Globus pallidus (tissue), 1 donor: ENCODE measurements at regions not wholly inside any gene's neighbourhood (a gene's known extent, or its start where the extent isn't known, plus 50 kb on each side); places are given as distances from the start of the nearest gene placed in this dataset.

Experiments used
- DNase-seq: peaks from one replicate; pipeline ENCODE4 v3.0.0-alpha.2; 2015; ENCODE audit warnings: low spot score

DNA sequence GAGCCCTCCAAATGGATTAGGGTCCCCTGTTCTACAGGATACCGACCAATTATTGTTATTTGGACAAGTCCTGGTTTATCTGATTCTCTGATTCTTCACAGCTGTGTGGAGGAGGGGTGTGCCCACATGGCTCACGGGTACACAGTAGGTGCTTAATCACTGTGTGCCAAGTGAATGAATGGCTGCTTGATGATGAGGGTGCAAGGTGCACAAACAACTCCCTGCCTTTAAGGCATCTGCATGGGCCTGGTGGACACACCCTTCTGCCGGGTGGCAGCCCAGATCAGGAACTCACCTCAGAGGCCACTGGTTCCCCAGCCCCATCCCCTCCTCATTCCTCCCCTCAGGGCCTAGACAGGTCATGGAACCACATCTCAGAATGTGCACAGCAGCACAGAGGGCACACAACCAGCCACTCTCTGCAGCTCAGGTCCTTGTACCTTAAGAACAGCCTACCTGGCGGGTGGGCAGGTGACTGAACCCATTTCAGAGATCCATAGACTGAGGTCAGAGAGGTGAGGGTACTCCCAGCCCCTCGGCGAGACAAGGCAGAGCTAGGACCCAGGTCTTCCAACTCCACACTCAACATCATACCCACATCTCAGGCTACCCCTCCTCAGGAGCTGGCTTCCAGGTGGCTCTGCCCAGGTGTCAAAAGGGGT lies 50.3 kb downstream of the SHANK2 start:
- no peak for DNase-seq

DNA sequence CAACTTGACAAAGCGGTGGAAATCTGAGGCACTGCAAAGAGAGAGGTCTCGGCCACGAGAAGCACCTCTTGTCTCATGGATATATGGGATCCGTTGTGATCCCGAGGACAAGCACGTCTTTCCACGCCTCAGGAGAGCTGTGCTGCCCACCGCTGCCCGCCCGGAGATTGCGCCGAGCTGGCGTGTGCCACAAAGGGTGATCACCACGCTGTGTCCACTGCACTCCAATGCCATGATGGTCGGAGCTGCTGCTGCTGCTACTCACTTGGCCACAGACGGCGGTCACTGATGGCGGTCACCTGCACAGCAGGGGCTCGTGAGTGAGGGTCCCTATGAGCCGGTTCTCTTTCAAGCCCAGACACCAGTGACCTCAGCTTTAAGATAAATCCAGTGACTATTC lies 51.1 kb downstream of the SHANK2 start:
- DNase-seq, result no peak

DNA sequence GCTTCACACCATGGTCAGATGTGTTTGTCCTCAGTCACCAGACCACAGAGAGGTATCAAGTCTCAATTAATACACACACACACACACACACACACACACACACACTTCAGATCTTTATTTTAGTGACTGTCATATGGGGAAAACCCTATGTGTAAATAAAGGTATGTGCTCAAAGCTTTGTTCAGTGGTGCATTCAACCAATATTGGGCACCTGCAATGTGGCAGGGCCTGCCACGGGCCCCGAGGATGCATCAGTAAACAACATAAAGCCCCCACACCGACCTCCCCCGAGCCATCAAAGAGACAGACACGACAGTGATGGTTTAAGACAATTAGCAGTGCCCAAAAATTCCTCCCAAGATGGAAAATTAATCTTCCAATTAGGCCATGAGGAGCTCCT lies 51.6 kb downstream of the SHANK2 start:
- no peak for DNase-seq

DNA sequence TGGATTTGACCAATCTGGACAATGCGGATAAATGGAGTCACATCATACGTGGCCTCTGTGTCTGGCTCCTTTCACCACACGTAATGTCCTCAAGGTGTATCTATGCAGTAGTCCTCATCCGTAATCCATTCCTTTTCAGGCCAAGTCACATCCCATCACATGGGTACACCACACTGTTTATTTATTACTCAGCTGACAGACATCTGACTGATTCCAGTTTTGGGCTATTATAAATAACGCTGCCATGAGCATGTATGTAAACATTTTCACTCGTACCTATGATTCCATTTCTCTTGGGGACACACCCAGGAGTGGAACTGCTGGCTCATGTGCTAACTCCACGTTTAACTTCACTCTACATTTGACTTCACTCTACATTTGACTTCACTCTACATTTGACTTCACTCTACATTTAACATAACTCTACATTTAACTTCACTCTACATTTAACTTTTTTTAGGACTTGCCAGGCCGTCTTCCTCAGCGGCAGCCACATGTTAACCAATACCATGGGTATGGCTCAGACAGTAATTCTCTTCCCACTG lies 52.1 kb downstream of the SHANK2 start:
- DNase-seq, result no peak

DNA sequence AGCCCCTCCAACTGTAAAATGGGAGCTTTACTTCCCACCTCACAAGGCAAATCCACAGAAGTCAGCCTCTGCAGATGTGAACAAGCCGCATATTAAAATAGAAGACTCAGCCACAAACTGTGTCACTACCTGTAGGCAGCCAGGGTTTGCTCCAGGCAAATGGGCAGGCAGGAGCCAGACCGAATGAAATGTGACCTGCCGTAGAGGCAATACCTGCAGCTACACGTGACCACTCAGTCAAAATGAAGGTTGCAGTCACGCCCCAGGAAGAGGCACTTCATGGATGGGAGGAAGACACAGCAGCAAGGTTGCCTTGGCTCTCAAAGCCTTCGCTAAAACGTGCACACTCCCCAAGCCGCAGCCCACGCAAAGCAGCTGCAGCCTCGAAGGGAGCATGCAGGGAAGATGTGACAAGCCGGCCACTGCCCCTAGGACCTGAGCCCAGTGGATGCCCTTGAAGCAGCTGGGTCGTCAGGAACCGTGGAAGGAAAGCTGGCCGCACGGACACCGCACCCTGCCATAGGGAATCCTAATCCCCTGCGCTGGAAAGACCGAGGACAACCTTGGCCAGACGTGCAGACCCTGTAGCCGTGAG lies 53.1 kb downstream of the SHANK2 start:
- DNase-seq, result no peak

DNA sequence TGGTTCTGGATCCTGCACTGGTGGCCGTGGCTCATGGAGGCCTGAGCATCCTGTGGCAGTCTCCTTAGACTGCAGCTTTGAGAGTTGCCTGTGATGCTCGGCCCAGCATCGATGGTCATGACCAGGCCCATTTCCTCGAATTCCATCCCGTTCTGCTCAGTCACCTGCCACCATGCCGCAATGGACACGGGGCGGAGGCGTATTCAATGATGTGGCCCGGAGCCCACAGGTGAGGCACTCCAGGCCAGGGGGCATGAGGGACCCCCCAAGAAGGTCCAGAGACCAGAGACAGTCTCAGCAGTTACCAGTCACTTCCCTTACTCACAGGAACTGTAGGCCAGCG lies 53.6 kb downstream of the SHANK2 start:
- no peak for DNase-seq

DNA sequence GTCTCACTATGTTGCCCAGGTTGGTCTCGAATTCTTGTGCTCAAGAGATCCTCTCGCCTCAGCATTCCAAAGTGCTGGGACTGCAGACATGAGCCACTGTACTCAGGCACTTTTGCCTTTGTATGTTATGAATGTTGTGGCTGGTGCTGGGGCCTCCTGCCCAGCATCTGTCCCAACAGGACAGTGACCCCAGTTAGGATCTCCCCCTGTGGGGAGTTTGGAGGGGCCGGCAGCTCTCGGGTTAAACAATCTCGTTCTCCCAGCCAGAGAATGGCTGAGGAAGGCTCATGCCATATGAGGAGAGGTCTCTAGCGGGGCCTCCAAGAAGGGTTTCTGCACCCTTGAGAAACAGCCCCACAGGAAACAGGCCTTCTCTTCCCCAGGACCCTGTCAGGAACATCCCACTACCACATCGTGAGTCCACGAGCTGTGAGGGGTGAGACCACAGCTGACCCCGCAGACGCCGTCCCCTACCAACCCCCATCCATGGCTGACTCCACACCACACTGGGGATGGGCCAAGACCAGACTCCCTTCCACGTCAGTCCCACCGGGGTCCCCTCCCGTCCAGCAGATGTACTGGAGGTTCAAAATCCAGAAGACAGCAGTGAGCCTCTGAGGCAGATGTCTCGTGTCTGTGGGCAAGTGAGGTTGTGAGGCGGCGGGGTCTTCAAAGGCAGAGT lies 54.1 kb downstream of the SHANK2 start:
- no peak for DNase-seq

DNA sequence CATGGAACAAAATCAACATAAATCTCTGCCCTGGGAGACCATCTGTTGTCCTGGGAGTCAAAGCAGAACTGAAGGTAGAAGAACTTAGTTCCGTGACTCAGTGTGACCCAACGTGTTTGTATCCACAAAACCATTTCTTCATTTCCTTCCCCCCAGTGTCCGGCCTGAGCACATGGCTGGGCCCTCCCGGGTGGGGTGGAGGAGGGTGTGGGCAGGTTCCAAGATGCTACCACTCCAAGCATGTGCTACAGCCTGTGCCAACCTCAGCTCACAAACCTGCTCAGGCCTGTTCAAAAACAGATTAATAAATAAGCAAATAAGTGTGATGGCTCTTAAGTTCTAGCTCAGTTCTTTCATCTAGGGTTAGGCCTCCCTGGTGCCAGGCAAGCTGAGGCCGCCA lies 55.3 kb downstream of the SHANK2 start:
- DNase-seq, result no peak

DNA sequence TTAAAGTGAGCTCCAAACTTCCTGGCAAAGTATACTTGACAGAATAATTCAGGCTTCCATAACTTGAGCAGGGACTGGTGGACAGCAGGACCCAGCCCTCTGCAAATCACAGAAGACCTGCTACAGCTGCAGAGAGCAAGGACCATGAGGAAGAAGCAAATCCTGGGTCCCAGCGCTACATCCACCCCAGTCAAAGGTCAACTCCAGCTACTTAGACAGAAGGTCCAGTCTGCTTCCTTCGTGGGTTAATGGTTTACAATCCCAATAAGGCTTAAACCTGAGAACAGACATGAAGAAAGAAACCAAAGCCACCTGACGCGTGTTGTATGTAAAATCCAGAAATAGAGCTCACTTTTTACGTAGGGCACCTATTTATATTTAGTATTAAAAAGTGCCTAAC lies 57.7 kb downstream of the SHANK2 start:
- no peak for DNase-seq

DNA sequence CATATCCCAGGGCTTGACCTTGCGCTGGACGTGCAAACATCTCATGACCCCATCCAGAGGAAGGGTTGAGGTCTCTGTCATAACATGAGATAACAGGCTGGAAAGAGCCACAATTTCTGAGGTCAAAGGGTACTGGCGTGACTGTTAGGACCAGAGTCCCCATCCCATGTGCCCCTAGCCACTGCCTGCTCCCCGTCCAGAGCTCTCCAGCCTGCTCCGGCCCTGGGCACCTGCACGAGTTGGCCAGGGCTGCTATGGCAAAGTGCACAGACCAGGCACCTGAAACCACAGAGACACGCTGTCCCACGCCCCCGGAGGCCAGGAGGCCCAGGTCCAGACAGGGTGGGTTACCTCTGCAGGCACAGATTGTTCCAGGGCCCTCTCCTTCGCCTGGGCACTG lies 58.9 kb downstream of the SHANK2 start:
- no peak for DNase-seq

DNA sequence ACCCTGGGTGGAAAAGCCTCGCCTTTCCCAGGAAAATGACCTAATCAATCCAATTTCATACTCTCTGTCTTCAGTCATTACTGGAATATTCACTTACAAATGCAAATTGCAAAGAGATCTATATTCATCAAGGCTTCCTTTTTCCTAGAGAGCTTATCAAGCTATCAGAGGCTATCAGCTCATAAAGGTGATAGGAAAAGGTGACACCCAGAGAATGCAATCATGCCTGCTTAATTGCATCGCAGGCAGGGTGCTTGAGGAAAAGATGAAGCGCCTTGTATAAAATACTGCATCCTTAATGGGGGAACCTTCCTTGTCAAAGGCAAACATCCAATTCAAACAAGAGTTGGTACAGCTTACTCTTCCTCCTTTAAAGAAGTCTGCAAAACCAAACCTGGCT lies 59.7 kb downstream of the SHANK2 start:
- no peak for DNase-seq

DNA sequence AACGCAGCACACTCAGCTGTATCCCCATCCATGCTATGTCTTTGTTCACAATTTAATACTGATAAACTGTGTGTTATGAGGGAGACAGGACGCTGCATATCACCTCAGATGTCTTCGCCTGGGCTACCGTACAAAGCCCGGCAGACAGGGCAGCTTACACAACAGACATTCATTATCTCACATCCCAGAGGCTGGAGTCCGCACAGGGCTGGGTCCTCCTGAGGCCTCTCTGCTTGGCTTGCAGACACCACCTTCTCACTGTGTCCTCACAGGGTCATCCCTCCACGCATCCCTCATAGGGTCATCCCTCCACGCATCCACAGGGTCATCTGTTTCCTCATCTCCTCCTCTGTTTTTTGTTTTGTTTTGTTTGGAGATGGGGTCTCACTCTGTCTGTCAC lies 61.2 kb downstream of the SHANK2 start:
- no peak for DNase-seq

DNA sequence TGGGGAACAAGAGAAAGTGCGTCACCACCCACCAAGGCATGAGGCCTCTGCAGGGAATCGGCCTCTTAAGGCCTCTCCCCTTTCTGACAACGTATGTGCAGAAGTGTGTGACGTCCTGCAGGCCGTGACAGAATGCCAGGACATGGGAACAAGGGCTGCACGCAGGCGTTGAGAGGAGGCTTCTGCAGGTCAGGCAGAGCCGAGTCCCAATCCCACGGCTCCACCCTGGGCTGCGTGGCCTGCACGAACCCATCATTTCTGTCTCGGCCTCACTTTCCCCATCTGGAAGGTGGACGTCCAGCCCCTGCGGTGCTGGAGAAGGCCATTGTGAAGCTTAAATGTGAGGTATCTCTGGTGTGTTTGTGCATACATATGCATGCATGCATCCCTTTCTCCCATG lies 61.8 kb downstream of the SHANK2 start:
- DNase-seq, result no peak

DNA sequence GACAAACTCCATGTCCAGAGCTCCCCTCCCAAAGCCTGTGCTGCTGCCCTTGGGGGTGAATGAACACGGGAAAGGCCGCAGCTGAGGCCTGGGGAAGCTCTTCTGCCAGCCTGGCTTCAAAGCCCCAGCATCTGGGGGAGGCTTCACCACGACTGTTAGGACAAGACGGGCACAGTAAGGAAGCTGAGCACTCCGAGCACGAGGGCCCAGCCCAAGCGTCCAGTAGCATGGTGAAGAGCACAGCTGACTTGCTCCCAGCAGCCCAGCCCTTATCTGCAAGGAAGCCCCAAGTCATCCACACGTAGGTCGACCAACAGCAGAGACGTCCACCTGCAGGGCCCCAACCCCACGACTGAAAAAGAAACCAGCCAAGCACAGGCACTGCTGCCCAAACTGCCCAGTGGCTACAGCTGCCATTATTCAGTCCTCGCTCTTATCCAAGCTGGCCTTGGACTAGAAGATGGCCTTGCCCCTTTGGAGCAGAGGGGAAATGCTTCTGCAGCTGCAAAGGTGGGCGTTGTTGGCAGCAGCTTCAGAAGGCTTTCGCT lies 62.5 kb downstream of the SHANK2 start:
- DNase-seq, result no peak

DNA sequence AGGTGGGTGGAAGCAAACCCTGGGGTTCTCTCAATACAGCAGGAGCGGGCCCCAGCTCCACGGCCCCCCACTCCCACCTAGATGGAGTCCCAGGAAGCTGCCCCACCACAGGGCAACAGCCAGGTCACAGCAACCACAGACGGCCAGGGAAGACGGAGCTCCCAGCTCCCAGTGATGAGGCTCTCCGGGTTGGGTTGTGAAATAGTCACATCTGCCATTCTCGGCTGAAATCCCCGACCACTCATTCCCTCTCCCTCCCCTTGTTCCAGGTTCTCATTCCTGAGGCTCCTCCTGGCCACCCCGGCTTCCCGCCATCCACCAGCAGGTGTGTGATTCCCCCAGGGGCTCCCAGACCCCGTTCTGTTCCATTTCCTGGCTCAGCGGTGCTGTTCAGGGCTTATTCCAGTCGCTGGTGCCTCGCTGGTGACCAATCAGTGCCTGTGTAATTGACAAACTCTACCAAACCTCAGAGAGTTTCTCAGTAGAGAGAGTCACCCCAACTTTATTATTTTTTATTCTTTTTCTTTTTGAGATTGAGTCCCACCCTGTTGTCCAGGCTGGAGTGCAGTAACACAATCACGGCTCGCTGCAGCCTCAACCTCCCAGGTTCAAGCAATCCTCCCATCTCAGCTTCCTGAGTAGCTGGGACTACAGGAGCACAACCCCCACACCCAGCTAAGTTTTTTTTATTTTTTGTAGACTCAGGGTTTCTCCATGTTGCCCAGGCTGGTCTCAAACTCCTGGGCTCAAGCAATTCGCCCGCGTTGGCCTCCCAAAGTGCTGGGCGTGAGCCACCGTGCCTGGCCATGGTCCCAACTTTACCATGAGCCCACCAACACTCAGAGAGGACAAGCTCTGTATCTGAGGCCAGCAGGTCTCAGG lies 63.2 kb downstream of the SHANK2 start:
- no peak for DNase-seq

DNA sequence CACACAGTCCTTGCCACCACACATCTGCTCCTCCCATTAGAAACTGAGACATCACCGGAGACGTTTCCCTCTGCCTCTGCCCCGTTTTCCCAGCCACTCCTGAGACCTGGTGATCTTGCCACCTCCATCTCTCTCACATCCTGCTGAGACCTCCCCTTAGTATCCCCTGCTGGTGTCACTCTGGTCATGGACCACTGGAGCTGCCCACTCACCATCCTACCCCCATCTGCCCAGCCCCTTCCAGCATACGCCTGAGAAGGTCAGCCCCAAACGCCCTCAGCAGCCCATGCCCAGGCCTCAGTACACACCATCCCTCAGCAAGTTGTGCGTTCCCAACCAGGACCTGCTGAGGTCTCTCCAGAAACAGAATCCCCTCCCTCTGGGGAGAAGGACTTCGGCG lies 64.3 kb downstream of the SHANK2 start:
- no peak for DNase-seq

DNA sequence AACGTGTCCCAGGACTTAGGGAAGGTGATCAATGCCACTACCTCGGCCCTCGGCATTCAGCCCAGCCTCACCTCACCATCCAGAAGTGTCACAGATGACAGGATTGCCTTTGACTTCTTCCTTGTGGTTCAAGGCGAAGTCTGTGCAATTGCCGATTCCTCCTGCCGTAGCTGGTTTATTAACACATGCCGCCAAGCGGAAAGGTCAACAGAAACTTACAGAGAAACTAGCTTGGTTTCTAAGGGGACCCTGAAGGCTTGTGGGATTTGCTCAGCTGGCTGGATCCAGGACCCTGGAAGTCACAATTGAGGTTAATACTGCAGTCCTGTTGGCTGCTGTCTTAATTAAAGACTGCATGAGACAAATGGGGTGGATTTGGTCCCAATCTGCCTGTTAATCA lies 65.6 kb downstream of the SHANK2 start:
- no peak for DNase-seq

DNA sequence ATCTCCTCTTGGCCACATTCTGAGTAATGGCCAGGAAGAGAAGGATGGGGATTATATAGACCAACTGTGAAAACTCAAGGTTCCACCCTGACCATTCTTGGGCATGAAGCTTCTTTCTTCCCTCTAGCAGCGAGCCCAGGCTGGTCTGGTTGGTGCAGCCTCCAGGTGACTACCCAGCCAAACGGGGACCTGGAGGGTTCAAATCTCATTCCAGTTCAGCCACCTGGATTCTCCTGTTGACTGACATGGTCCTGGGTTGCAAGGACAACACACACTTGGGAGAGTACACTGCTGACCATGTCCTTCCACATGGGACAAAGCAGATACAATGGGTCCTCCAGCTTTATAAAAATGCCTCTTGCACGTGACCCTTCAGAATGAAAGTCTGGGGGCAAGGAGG lies 67.0 kb downstream of the SHANK2 start:
- no peak for DNase-seq

DNA sequence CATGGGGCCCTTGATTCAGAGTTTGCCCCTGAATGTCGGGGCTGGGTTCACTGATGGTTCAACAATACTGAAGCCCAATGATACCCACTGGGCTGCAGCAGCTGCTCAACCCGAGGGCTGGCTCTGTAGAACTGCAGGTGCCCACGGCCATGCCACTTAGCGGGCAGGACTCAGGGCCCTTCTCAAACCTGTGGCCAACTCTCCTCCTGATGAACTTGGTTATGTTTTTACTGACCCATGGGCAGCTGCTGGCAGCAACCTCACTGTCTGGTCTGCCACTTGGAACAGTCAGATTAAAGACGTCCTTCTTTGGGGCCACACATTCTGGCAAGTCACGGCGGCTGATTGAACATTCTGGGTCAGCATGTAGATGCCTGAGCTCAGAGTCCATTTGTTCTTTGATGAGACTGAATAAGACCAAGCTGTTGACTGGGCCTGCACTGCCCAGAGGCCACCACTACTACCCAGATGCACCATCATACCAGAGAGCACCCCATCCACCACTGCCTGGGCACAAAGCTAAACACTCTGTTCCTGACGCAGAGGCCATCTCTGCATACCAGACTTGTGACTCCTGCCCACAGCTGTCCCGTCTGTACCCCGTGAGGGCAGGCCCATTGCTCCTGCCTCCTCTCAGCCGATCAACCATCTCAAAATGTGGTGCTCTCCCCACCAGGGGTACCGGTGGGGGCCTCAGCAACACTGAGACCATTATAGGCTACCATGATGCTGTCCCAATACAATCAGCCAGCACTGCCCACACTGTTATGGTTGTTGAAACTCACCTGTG lies 67.8 kb downstream of the SHANK2 start:
- DNase-seq, result no peak

DNA sequence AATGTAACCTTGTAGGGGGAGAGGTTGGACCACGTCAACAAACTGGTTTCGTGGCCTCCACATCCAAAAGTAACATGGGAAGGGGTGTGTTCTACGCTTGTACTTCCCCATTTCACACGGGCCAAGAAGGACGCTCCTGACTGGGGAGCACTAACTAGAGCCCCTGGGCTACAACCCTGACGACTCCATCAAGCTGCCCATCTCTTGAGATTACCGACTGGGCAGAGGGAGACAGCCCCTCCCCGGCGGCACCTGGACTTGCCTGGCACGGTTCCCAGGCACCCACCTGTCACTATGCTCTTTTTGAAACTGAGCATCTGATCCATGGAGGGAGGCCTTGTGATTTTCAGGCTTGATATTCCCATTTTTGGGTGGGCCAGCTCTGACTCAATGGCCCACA lies 68.5 kb downstream of the SHANK2 start:
- DNase-seq, result no peak
